ENCODE measurements at regions not wholly inside any gene's neighbourhood (a gene's known extent, or its start where the extent isn't known, plus 50 kb on each side); places are given as distances from the start of the nearest gene placed in this dataset.
"Not testable (repeated sequence)": the region's sequence is repeated elsewhere in the genome, so short reads cannot be mapped to it uniquely, and the experiment has no call there.

GRCh38 chr9:7313389-7313788 lies 486.2 kb downstream of the DMAC1 start:
- TF ChIP-seq ZBTB1 (tag by site-specific recombination; IDR thresholded peaks at IDR 0.05) (no peak), ZFP69B (tag by site-specific recombination; IDR thresholded peaks at IDR 0.05) (no peak), SETDB1 (IDR thresholded peaks at IDR 0.05; ENCODE audit: insufficient read length, low read length) (peak; percentile 53), YY2 (tag by site-specific recombination; IDR thresholded peaks at IDR 0.05) (no peak), ZFHX2 (tag by site-specific recombination; conservative IDR thresholded peaks at IDR 0.05) (no peak), ZNF148 (tag by site-specific recombination; IDR thresholded peaks at IDR 0.05; ENCODE audit: borderline replicate concordance) (no peak)
- POLR2A ChIA-PET = no interaction called here
- Histone ChIP-seq H3K27ac (ENCODE audit: extremely low read depth, low read depth, low read length) (no peak overlapping the region), H3K4me1 (ENCODE audit: control insufficient read depth, insufficient read depth, low read length) (no peaks in the 10 kb centered on the region), H3K4me3 (ENCODE audit: low read depth, low read length) (no peak overlapping the region), H3K36me3 (ENCODE audit: control insufficient read depth in 2 of 2, insufficient read depth in 1 of 2, low read length in 2 of 2) (no peaks in the 10 kb centered on the region), H3K9me3 (ENCODE audit: control insufficient read depth, insufficient read depth, low read depth, low read length) (no peaks in the 10 kb centered on the region)
- CTCF ChIA-PET = no interaction called here

GRCh38 chr9:7309051-7309450 lies 490.5 kb downstream of the DMAC1 start:
- H3K4me1 ChIP-seq (ENCODE audit: control insufficient read depth, insufficient read depth, low read length); CTCF ChIA-PET; H3K4me3 ChIP-seq (ENCODE audit: low read depth, low read length); H3K9me3 ChIP-seq (ENCODE audit: control insufficient read depth, insufficient read depth, low read depth, low read length); H3K27ac ChIP-seq (ENCODE audit: extremely low read depth, low read depth, low read length); POLR2A ChIA-PET; H3K36me3 ChIP-seq (ENCODE audit: control insufficient read depth in 2 of 2, insufficient read depth in 1 of 2, low read length in 2 of 2): not testable (repeated sequence)
- TF ChIP-seq TRIM28 (IDR thresholded peaks at IDR 0.05; ENCODE audit: borderline replicate concordance, low read length) = 0 out of 2 replicates have a peak, but pooled peaks have one; percentile 14
- TF ChIP-seq SETDB1 (IDR thresholded peaks at IDR 0.05; ENCODE audit: insufficient read length, low read length) = peak; percentile 82

- no peaks in the 10 kb centered on the region for H3K36me3 ChIP-seq (ENCODE audit: control insufficient read depth in 2 of 2, insufficient read depth in 1 of 2, low read length in 2 of 2)
- TF ChIP-seq IKZF3 (tag by site-specific recombination; IDR thresholded peaks at IDR 0.05) (no peak), ZBTB1 (tag by site-specific recombination; IDR thresholded peaks at IDR 0.05) (no peak), ZNF449 (tag by site-specific recombination; IDR thresholded peaks at IDR 0.05) (peak; percentile 73)
- H3K4me3 ChIP-seq (ENCODE audit: low read depth, low read length) = no peak overlapping the region
- H3K9me3 ChIP-seq (ENCODE audit: control insufficient read depth, insufficient read depth, low read depth, low read length) = no peaks in the 10 kb centered on the region
- ChIA-PET POLR2A (no interaction called here), CTCF (no interaction called here)
- no peaks in the 10 kb centered on the region for H3K4me1 ChIP-seq (ENCODE audit: control insufficient read depth, insufficient read depth, low read length)
- no peak overlapping the region for H3K27ac ChIP-seq (ENCODE audit: extremely low read depth, low read depth, low read length)
Observed at GRCh38 chr9:7305677-7306076, 493.9 kb downstream of the DMAC1 start.

GRCh38 chr9:7304627-7304995 lies 495.0 kb downstream of the DMAC1 start:
- Histone ChIP-seq H3K4me3 (ENCODE audit: low read depth, low read length) (no peak overlapping the region), H3K36me3 (ENCODE audit: control insufficient read depth in 2 of 2, insufficient read depth in 1 of 2, low read length in 2 of 2) (no peaks in the 10 kb centered on the region), H3K9me3 (ENCODE audit: control insufficient read depth, insufficient read depth, low read depth, low read length) (no peaks in the 10 kb centered on the region), H3K27ac (ENCODE audit: extremely low read depth, low read depth, low read length) (no peak overlapping the region), H3K4me1 (ENCODE audit: control insufficient read depth, insufficient read depth, low read length) (no peaks in the 10 kb centered on the region)
- CTCF ChIA-PET = no interaction called here
- POLR2A ChIA-PET = no interaction called here
- no peak for TF ChIP-seq BCL6B (tag by site-specific recombination; IDR thresholded peaks at IDR 0.05)
- no peak for TF ChIP-seq ZNF571 (tag by site-specific recombination; IDR thresholded peaks at IDR 0.05)
- TF ChIP-seq ZNF175 (tag by site-specific recombination; IDR thresholded peaks at IDR 0.05) = no peak
- no peak for TF ChIP-seq MZF1 (tag by site-specific recombination; IDR thresholded peaks at IDR 0.05; ENCODE audit: borderline replicate concordance)
- TF ChIP-seq ZNF560 (tag by site-specific recombination; IDR thresholded peaks at IDR 0.05; ENCODE audit: borderline replicate concordance) = no peak
- TF ChIP-seq HOXA7 (CRISPR knock-in tag; IDR thresholded peaks at IDR 0.05; ENCODE audit: borderline replicate concordance) = no peak
- no peak for TF ChIP-seq ZNF639 (tag by site-specific recombination; IDR thresholded peaks at IDR 0.05)
- no peak for TF ChIP-seq KLF8 (tag by site-specific recombination; IDR thresholded peaks at IDR 0.05)
- TF ChIP-seq ZNF112 (tag by site-specific recombination; IDR thresholded peaks at IDR 0.05) = no peak
- TF ChIP-seq ZBTB49 (tag by site-specific recombination; IDR thresholded peaks at IDR 0.05; ENCODE audit: low read depth) = no peak
- TF ChIP-seq ZNF664 (tag by site-specific recombination; IDR thresholded peaks at IDR 0.05) = no peak
- no peak for TF ChIP-seq ZNF785 (tag by site-specific recombination; IDR thresholded peaks at IDR 0.05)

Data from HEK293 (cell line).